WTC11 (cell line): ENCODE measurements at regions not wholly inside any gene's neighbourhood (a gene's known extent, or its start where the extent isn't known, plus 50 kb on each side); places are given as distances from the start of the nearest gene placed in this dataset.
A peak's percentile ranks its signal among the peaks of the same experiment; 100 is the strongest.
"Not testable (repeated sequence)": the region's sequence is repeated elsewhere in the genome, so short reads cannot be mapped to it uniquely, and the experiment has no call there.

ENCODE experiments used
- ATAC-seq: fragments of 200-7000 bp; cut with Tn5 transposase; 2 replicates; pipeline ENCODE4 v1.10.0; 2021; ENCODE audit warnings: mild to moderate bottlenecking, moderate library complexity
- CTCF ChIA-PET: fragments of 300-600 bp; sonication (Branson Sonifier 250); formaldehyde crosslinking; loops from one replicate; lab custom pipeline; 2021; ENCODE audit warnings: antibody characterized with exemption; lab: Charles Lee
- POLR2A ChIA-PET: fragments of 350-600 bp; sonication (Branson Sonifier 250); formaldehyde crosslinking; loops from one replicate; lab custom pipeline; 2021; ENCODE audit warnings: antibody characterized with exemption; lab: Charles Lee
- DNase-seq: peaks from one replicate; pipeline ENCODE4 v3.0.0; 2021; ENCODE audit warnings: low spot score
- H3K27ac Mint-ChIP-seq: 2 replicates; pipeline ENCODE4 v1.8.0; 2021; ENCODE audit warnings: mixed read lengths
- H3K27me3 Mint-ChIP-seq: 2 replicates; pipeline ENCODE4 v1.8.0; 2021; ENCODE audit warnings: low read depth, mild to moderate bottlenecking, moderate library complexity, mixed read lengths
- H3K36me3 Mint-ChIP-seq: 2 replicates; pipeline ENCODE4 v1.8.0; 2021; ENCODE audit warnings: mixed read lengths
- H3K4me1 Mint-ChIP-seq: 2 replicates; pipeline ENCODE4 v1.8.0; 2022; ENCODE audit warnings: mixed read lengths
- H3K4me3 Mint-ChIP-seq: 2 replicates; pipeline ENCODE4 v1.8.0; 2021; ENCODE audit warnings: mild to moderate bottlenecking, moderate library complexity, mixed read lengths
- H3K9me3 Mint-ChIP-seq: 2 replicates; pipeline ENCODE4 v1.8.0; 2021; ENCODE audit warnings: mixed read lengths
- AR ChIP-seq: fragments of 250-450 bp; sonication (Bioruptor Pico); IDR thresholded peaks from 2 replicates; pipeline ENCODE4 v1.9.0; 2021; ENCODE audit warnings: mild to moderate bottlenecking
- E2F4 ChIP-seq: sonication (generic); formaldehyde crosslinking; IDR thresholded peaks from 2 replicates; pipeline ENCODE4 v1.8.1; 2022; ENCODE audit warnings: low read depth, mild to moderate bottlenecking, moderate library complexity, missing genetic modification reagents, borderline replicate concordance
- FOXJ3 ChIP-seq: sonication (generic); formaldehyde crosslinking; IDR thresholded peaks from 2 replicates; pipeline ENCODE4 v1.9.0; 2021; ENCODE audit warnings: missing genetic modification reagents, mild to moderate bottlenecking, borderline replicate concordance
- FOXP4 ChIP-seq: sonication (generic); formaldehyde crosslinking; IDR thresholded peaks from 2 replicates; pipeline ENCODE4 v1.8.0; 2022; ENCODE audit warnings: mild to moderate bottlenecking, missing genetic modification reagents
- GTF2I ChIP-seq: fragments of 250-450 bp; sonication (Bioruptor Pico); conservative IDR thresholded peaks from 2 replicates; pipeline ENCODE4 v1.4.0; 2021; ENCODE audit warnings: mild to moderate bottlenecking
- MXD4 ChIP-seq: fragments of 250-450 bp; sonication (Bioruptor Pico); IDR thresholded peaks from 2 replicates; pipeline ENCODE4 v1.8.0; 2021; ENCODE audit warnings: mild to moderate bottlenecking, moderate library complexity, borderline replicate concordance
- NFE2L1 ChIP-seq: sonication (generic); formaldehyde crosslinking; IDR thresholded peaks from 2 replicates; pipeline ENCODE4 v1.8.1; 2023; ENCODE audit warnings: missing genetic modification reagents
- NR2C2 ChIP-seq: sonication (generic); formaldehyde crosslinking; IDR thresholded peaks from 2 replicates; pipeline ENCODE4 v1.8.0; 2022; ENCODE audit warnings: mild to moderate bottlenecking, missing genetic modification reagents
- SOX15 ChIP-seq: fragments of 250-450 bp; sonication (Bioruptor Pico); IDR thresholded peaks from 2 replicates; pipeline ENCODE4 v1.9.0; 2021; ENCODE audit warnings: mild to moderate bottlenecking
- TEAD1 ChIP-seq: sonication (generic); formaldehyde crosslinking; IDR thresholded peaks from 2 replicates; pipeline ENCODE4 v1.8.0; 2022; ENCODE audit warnings: mild to moderate bottlenecking, missing genetic modification reagents
- TEAD4 ChIP-seq: sonication (generic); formaldehyde crosslinking; IDR thresholded peaks from 2 replicates; pipeline ENCODE4 v1.8.0; 2022; ENCODE audit warnings: mild to moderate bottlenecking, missing genetic modification reagents
- USF2 ChIP-seq: sonication (generic); formaldehyde crosslinking; IDR thresholded peaks from 2 replicates; pipeline ENCODE4 v1.8.1; 2023; ENCODE audit warnings: mild to moderate bottlenecking, missing genetic modification reagents, moderate library complexity
- ZNF317 ChIP-seq: sonication (generic); formaldehyde crosslinking; IDR thresholded peaks from 2 replicates; pipeline ENCODE4 v1.8.1; 2023; ENCODE audit warnings: low read depth, mild to moderate bottlenecking, moderate library complexity, missing genetic modification reagents, borderline replicate concordance
- ZNF396 ChIP-seq: fragments of 250-450 bp; sonication (Bioruptor Pico); IDR thresholded peaks from 2 replicates; pipeline ENCODE4 v1.8.0; 2021; ENCODE audit warnings: mild to moderate bottlenecking, moderate library complexity, borderline replicate concordance
- ZNF423 ChIP-seq: fragments of 250-450 bp; sonication (Bioruptor Pico); IDR thresholded peaks from 2 replicates; pipeline ENCODE4 v2.1.2; 2022; ENCODE audit warnings: mild to moderate bottlenecking, moderate library complexity
- ZNF532 ChIP-seq: fragments of 250-450 bp; sonication (Bioruptor Pico); IDR thresholded peaks from 2 replicates; pipeline ENCODE4 v1.9.0; 2021; ENCODE audit warnings: mild to moderate bottlenecking, borderline replicate concordance
- ZSCAN18 ChIP-seq: fragments of 250-450 bp; sonication (Bioruptor Pico); IDR thresholded peaks from 2 replicates; pipeline ENCODE4 v2.1.2; 2022; ENCODE audit warnings: mild to moderate bottlenecking, moderate library complexity

GRCh38 chr2:211216221-211216620 lies 659.8 kb downstream of the CPS1 start (continued):
- TF ChIP-seq NFE2L1, result no peak
- TF ChIP-seq SOX15 (CRISPR knock-in tag), result no peak
- no peak for TF ChIP-seq ZNF532 (CRISPR knock-in tag)
- TF ChIP-seq USF2 (CRISPR knock-in tag), result no peak
- TF ChIP-seq ZNF317 (CRISPR knock-in tag), result no peak
- no peak for TF ChIP-seq ZNF396 (CRISPR knock-in tag)

GRCh38 chr2:211219548-211219947 lies 663.1 kb downstream of the CPS1 start:
- CTCF ChIA-PET, result not testable (repeated sequence)
- H3K4me3 Mint-ChIP-seq, result peak overlapping the region; percentile 62

GRCh38 chr2:211225784-211226183 lies 669.4 kb downstream of the CPS1 start:
- ChIA-PET CTCF (no interaction called here), POLR2A (no interaction called here)
- no peak for ATAC-seq
- Mint-ChIP-seq H3K4me3 (no peak overlapping the region), H3K9me3 (peaks cover 10% of the 10 kb centered on the region), H3K4me1 (peaks cover 4% of the 10 kb centered on the region), H3K27me3 (no peaks in the 10 kb centered on the region), H3K27ac (no peak overlapping the region), H3K36me3 (no peaks in the 10 kb centered on the region)
- TF ChIP-seq ZNF423 (no peak), MXD4 (no peak), TEAD4 (CRISPR knock-in tag) (no peak), ZSCAN18 (CRISPR knock-in tag) (no peak), E2F4 (no peak), NR2C2 (CRISPR knock-in tag) (no peak), AR (CRISPR knock-in tag) (no peak), TEAD1 (CRISPR knock-in tag) (no peak), GTF2I (CRISPR knock-in tag) (no peak), FOXJ3 (no peak), SOX15 (CRISPR knock-in tag) (no peak)
- DNase-seq, result no peak

More at GRCh38 chr2:211219548-211219947, 663.1 kb downstream of the CPS1 start:
- peaks cover 21% of the 10 kb centered on the region for H3K9me3 Mint-ChIP-seq
- TF ChIP-seq FOXP4 (CRISPR knock-in tag), result 0 out of 2 replicates have a peak, but pooled peaks have one; percentile 18
- H3K27ac Mint-ChIP-seq, H3K36me3 Mint-ChIP-seq, H3K4me1 Mint-ChIP-seq, POLR2A ChIA-PET, ATAC-seq, H3K27me3 Mint-ChIP-seq: not testable (repeated sequence)
- DNase-seq, result peak; percentile 67
